Activated T-helper 1 cell treated with anti-CD3 and anti-CD28 coated beads, Interleukin-12 subunit alpha, Interleukin-12 subunit beta, Interleukin-2, Interleukin-4 antibody, amounts not matched to agents 30 ng/mL and 10 ng/mL and 1 ng/mL, durations not matched to agents 14 hours and 24 hours and 36 hours (primary cell): ENCODE measurements at regions not wholly inside any gene's neighbourhood (a gene's known extent, or its start where the extent isn't known, plus 50 kb on each side); places are given as distances from the start of the nearest gene placed in this dataset.
"Not testable (repeated sequence)": the region's sequence is repeated elsewhere in the genome, so short reads cannot be mapped to it uniquely, and the experiment has no call there.

ENCODE experiments used
- DNase-seq: peaks from one replicate; pipeline ENCODE4 v3.0.0; 2021; ENCODE audit warnings: low spot score
- H3K27ac Mint-ChIP-seq: one replicate; pipeline ENCODE4 v1.8.0; 2021; ENCODE audit warnings: mild to moderate bottlenecking, mixed read lengths
- H3K27me3 Mint-ChIP-seq: one replicate; pipeline ENCODE4 v1.8.0; 2022; ENCODE audit warnings: mild to moderate bottlenecking, moderate library complexity, mixed read lengths; ENCODE audit not compliant: insufficient read depth
- H3K36me3 Mint-ChIP-seq: one replicate; pipeline ENCODE4 v1.8.0; 2021; ENCODE audit warnings: low read depth, mixed read lengths
- H3K4me1 Mint-ChIP-seq: one replicate; pipeline ENCODE4 v1.8.0; 2021; ENCODE audit warnings: low read depth, mixed read lengths
- H3K4me3 Mint-ChIP-seq: one replicate; pipeline ENCODE4 v1.8.0; 2021; ENCODE audit warnings: mild to moderate bottlenecking, moderate library complexity, mixed read lengths
- H3K9me3 Mint-ChIP-seq: one replicate; pipeline ENCODE4 v1.8.0; 2021; ENCODE audit warnings: mixed read lengths
- intact Hi-C: fragments of 100-400 bp; cut with micrococcal nuclease; formaldehyde crosslinking; loops from one replicate; pipeline ENCODE4 v1.15.1; 2024

DNA sequence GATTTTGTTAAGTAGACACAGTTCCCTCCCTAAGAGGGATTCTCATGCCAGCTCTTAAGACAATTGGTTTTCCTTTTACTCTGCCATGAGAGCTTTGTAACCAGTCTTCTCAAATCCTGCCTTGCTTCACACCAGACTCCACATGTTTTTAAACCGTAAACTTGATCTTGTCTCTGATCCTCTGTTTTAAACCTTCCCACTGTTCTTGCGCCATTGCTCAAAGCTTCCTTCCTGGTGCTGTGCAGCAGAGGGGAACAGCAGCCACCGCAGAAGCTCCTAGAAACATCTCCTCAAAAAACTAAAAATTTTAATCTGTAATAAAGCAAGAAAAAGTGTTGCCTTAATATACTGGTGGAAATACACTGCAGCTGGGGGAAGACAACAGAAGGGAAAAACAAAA is 154.5 kb upstream of the SATB1 start:
- Mint-ChIP-seq H3K4me3 (no peak overlapping the region), H3K27me3 (no peaks in the 10 kb centered on the region), H3K27ac (no peak overlapping the region), H3K9me3 (peaks cover 24% of the 10 kb centered on the region), H3K4me1 (no peaks in the 10 kb centered on the region), H3K36me3 (peaks cover 19% of the 10 kb centered on the region)
- intact Hi-C loops: loop anchor here (5.0 kb wide), 1 partner anchor 43 kb away; no protein-coding TSS in a partner anchor
- DNase-seq: no peak

- intact Hi-C loops: no loop called here
- Mint-ChIP-seq H3K27me3 (no peaks in the 10 kb centered on the region), H3K27ac (no peak overlapping the region), H3K9me3 (peaks cover 8% of the 10 kb centered on the region), H3K36me3 (peaks cover 15% of the 10 kb centered on the region), H3K4me3 (no peak overlapping the region), H3K4me1 (peaks cover 9% of the 10 kb centered on the region)
- DNase-seq: no peak
Measured at GRCh38 chr3:18575573-18575972, 150.4 kb upstream of the SATB1 start.

GRCh38 chr3:18572809-18573208 is 147.7 kb upstream of the SATB1 start:
- H3K27ac Mint-ChIP-seq: no peak overlapping the region
- H3K9me3 Mint-ChIP-seq: peaks cover 13% of the 10 kb centered on the region
- H3K4me1 Mint-ChIP-seq: peaks cover 15% of the 10 kb centered on the region
- H3K36me3 Mint-ChIP-seq: peaks cover 17% of the 10 kb centered on the region
- no peak overlapping the region for H3K4me3 Mint-ChIP-seq
- H3K27me3 Mint-ChIP-seq: no peaks in the 10 kb centered on the region
- intact Hi-C loops: no loop called here
- DNase-seq: no peak

DNA sequence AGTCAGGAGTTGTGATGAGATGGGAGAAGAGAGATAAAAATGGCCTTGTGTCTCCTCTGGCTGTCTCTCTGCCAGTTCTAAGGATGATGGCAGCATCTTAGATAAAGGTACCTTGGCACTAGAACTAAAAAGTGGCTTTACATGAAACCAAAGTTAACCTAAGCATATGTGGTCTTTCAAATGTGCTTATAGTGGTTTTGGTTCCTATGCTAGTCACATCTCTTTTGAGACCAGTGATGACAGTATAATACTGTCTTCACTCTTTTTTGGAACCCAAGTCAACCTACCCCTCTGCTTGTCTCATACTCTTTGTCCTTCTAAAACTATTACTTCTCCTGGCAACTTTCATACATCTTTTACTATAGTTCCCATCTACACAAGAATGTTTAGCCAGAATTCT is 142.2 kb upstream of the SATB1 start:
- H3K27ac Mint-ChIP-seq: no peak overlapping the region
- no peak for DNase-seq
- intact Hi-C loops: no loop called here
- peaks cover 29% of the 10 kb centered on the region for H3K4me1 Mint-ChIP-seq
- peaks cover 13% of the 10 kb centered on the region for H3K9me3 Mint-ChIP-seq
- H3K4me3 Mint-ChIP-seq: no peak overlapping the region
- peaks cover 12% of the 10 kb centered on the region for H3K36me3 Mint-ChIP-seq
- no peaks in the 10 kb centered on the region for H3K27me3 Mint-ChIP-seq

GRCh38 chr3:18562364-18563154 is 137.4 kb upstream of the SATB1 start:
- no peak overlapping the region for H3K27ac Mint-ChIP-seq
- no peaks in the 10 kb centered on the region for H3K27me3 Mint-ChIP-seq
- H3K36me3 Mint-ChIP-seq: peaks cover 23% of the 10 kb centered on the region
- H3K9me3 Mint-ChIP-seq: peaks cover 23% of the 10 kb centered on the region
- DNase-seq: no peak
- intact Hi-C loops: no loop called here
- H3K4me1 Mint-ChIP-seq: peaks cover 64% of the 10 kb centered on the region
- no peak overlapping the region for H3K4me3 Mint-ChIP-seq

- Mint-ChIP-seq H3K27ac (peak overlapping the region; percentile 90), H3K36me3 (peaks cover 26% of the 10 kb centered on the region), H3K27me3 (no peaks in the 10 kb centered on the region), H3K9me3 (peaks cover 29% of the 10 kb centered on the region), H3K4me3 (peak overlapping the region; percentile 64), H3K4me1 (peaks cover 66% of the 10 kb centered on the region)
- peak; percentile 27 for DNase-seq
- intact Hi-C loops: loop anchor here (1.0 to 5.0 kb wide), 4 partner anchors 90 to 1373 kb away; partner anchors contain the start of gene EFHB
Measured at GRCh38 chr3:18559331-18559842, 134.2 kb upstream of the SATB1 start.

DNA sequence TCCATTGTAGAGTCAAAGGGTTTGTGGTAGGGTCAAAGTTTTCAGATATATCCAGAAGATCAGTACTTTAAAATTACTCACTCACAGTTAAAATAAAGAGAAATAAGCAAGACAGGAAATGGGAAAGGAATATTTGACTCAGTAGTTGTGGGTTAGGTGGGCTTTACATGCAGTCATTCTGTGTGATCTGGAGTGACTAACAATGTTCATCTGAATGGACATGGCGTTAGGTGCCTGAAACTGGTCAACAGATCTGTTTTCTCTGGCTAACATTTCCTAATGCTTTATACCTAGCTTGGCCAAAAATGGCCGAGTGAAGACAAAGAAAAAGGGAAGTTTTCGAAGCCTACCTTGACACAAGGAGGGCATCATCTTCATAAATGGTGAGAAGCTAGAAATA is 133.4 kb upstream of the SATB1 start:
- Mint-ChIP-seq H3K36me3 (peaks cover 27% of the 10 kb centered on the region), H3K9me3 (peaks cover 32% of the 10 kb centered on the region), H3K4me3 (peak overlapping the region; percentile 50), H3K27ac (peak overlapping the region; percentile 90), H3K27me3 (no peaks in the 10 kb centered on the region), H3K4me1 (peaks cover 66% of the 10 kb centered on the region)
- intact Hi-C loops: loop anchor here (2.0 to 5.0 kb wide), 2 partner anchors 430 to 1374 kb away; partner anchors contain the start of gene EFHB
- no peak for DNase-seq

- Mint-ChIP-seq H3K27me3 (no peaks in the 10 kb centered on the region), H3K4me1 (peaks cover 62% of the 10 kb centered on the region), H3K9me3 (peaks cover 27% of the 10 kb centered on the region), H3K36me3 (peaks cover 22% of the 10 kb centered on the region), H3K27ac (peak overlapping the region; percentile 98), H3K4me3 (peak overlapping the region; percentile 31)
- intact Hi-C loops: loop anchor here (2.0 to 5.0 kb wide), 2 partner anchors 54 to 1375 kb away; partner anchors contain the start of gene EFHB
- no peak for DNase-seq
Measured at GRCh38 chr3:18557216-18557615, 132.1 kb upstream of the SATB1 start.

- H3K27ac Mint-ChIP-seq: peak overlapping the region; percentile 98
- H3K9me3 Mint-ChIP-seq: peaks cover 27% of the 10 kb centered on the region
- intact Hi-C loops: loop anchor here (1.0 to 5.0 kb wide), 8 partner anchors 54 to 1376 kb away; partner anchors contain the start of gene EFHB
- H3K4me1 Mint-ChIP-seq: peaks cover 56% of the 10 kb centered on the region
- peak overlapping the region; percentile 57 for H3K4me3 Mint-ChIP-seq
- peak; percentile 71 for DNase-seq
- H3K27me3 Mint-ChIP-seq: no peaks in the 10 kb centered on the region
- peaks cover 20% of the 10 kb centered on the region for H3K36me3 Mint-ChIP-seq
Measured at GRCh38 chr3:18556503-18557135, 131.5 kb upstream of the SATB1 start.

- Mint-ChIP-seq H3K27me3 (no peaks in the 10 kb centered on the region), H3K36me3 (peaks cover 20% of the 10 kb centered on the region), H3K9me3 (peaks cover 26% of the 10 kb centered on the region), H3K4me1 (peaks cover 53% of the 10 kb centered on the region), H3K27ac (peak overlapping the region; percentile 98), H3K4me3 (peak overlapping the region; percentile 41)
- DNase-seq: no peak
- intact Hi-C loops: loop anchor here (1.0 to 5.0 kb wide), 8 partner anchors 53 to 1376 kb away; partner anchors contain the start of gene EFHB
Measured at GRCh38 chr3:18556001-18556408, 130.9 kb upstream of the SATB1 start.

- intact Hi-C loops: loop anchor here (2.0 kb wide), 1 partner anchor 70 kb away; no protein-coding TSS in a partner anchor
- H3K4me3 Mint-ChIP-seq, H3K27ac Mint-ChIP-seq: not testable (repeated sequence)
Measured at GRCh38 chr3:18552579-18553105, 127.5 kb upstream of the SATB1 start.

DNA sequence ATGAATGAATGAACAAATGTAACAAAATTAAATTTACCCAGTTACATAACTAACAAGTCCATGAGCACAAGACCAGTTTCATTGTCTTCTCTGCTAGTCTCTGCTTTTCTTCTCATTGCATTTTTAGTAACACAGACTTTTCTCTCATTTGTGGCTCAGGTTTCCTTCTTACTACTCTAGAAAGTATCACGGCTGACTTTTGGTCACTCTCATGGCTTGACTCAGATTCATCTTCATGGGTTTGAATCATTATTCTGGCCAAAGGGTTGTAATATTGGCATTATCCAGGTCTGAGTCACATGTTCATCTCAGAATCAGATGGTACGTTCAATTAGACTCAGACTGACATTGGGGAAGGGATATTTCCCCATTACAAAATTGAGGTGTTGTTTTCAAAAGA is 121.5 kb upstream of the SATB1 start:
- peaks cover 2% of the 10 kb centered on the region for H3K27me3 Mint-ChIP-seq
- H3K4me3 Mint-ChIP-seq: no peak overlapping the region
- intact Hi-C loops: loop anchor here (2.0 kb wide), 1 partner anchor 14 kb away; no protein-coding TSS in a partner anchor
- H3K4me1 Mint-ChIP-seq: no peaks in the 10 kb centered on the region
- H3K36me3 Mint-ChIP-seq: peaks cover 18% of the 10 kb centered on the region
- no peak overlapping the region for H3K27ac Mint-ChIP-seq
- DNase-seq: no peak
- peaks cover 29% of the 10 kb centered on the region for H3K9me3 Mint-ChIP-seq

More at GRCh38 chr3:18552579-18553105, 127.5 kb upstream of the SATB1 start:
- not testable (repeated sequence) for H3K27me3 Mint-ChIP-seq, DNase-seq
- Mint-ChIP-seq H3K4me1 (peaks cover 20% of the 10 kb centered on the region), H3K36me3 (peaks cover 10% of the 10 kb centered on the region), H3K9me3 (peaks cover 24% of the 10 kb centered on the region)
